ENCODE measurements at regions not wholly inside any gene's neighbourhood (a gene's known extent, or its start where the extent isn't known, plus 50 kb on each side); places are given as distances from the start of the nearest gene placed in this dataset.

DNA sequence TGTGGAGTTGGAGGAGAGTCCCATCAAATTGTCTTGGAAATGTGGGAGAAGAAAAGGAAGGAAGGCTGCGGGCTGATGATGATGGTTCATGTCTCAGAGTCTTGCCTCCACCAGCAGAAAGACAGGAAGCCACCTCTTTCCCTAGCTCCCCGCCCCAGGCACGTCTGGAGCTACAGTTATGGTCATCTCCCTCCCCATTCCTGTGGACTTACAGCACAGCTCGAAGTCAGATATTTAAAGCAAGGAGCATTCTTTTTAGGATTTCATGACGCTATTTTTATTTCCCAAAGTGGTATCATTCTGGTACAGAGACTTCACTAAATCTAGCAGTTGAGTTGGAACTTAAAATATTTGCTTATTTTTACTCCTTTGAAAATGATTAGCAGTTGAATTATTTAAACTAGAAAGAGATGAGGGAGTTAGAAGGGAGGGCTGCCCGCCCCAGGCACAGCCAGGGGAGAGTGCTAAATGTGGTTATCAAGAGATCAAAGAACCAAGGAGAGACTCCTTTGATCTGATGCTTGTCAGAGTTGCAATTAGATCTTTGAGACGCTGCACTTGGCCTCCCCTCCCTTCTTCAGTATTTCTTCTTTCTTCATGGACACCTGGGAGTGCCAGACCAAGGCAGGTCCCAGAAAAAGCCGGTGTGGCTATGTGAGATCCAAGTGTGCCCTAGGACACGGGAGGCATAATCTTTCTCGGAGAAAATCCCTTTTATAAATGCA, 199.9 kb upstream of the SOX4 start:
- H3K4me3 ChIP-seq (ENCODE audit: low read length) = no peak overlapping the region
- ChIA-PET CTCF (no interaction called here), POLR2A (no interaction called here)
- ATAC-seq (ENCODE audit: poor library complexity) = no peak
- H3K36me3 ChIP-seq (ENCODE audit: insufficient read depth, low read length) = no peaks in the 10 kb centered on the region
- Mint-ChIP-seq H3K4me3 (no peak overlapping the region), H3K4me1 (ENCODE audit: low read depth) (no peaks in the 10 kb centered on the region), H3K9me3 (peaks cover 2% of the 10 kb centered on the region), H3K27ac (no peak overlapping the region), H3K27me3 (no peaks in the 10 kb centered on the region), H3K36me3 (ENCODE audit: low read depth) (no peaks in the 10 kb centered on the region)
- TF ChIP-seq, protein P1, sequence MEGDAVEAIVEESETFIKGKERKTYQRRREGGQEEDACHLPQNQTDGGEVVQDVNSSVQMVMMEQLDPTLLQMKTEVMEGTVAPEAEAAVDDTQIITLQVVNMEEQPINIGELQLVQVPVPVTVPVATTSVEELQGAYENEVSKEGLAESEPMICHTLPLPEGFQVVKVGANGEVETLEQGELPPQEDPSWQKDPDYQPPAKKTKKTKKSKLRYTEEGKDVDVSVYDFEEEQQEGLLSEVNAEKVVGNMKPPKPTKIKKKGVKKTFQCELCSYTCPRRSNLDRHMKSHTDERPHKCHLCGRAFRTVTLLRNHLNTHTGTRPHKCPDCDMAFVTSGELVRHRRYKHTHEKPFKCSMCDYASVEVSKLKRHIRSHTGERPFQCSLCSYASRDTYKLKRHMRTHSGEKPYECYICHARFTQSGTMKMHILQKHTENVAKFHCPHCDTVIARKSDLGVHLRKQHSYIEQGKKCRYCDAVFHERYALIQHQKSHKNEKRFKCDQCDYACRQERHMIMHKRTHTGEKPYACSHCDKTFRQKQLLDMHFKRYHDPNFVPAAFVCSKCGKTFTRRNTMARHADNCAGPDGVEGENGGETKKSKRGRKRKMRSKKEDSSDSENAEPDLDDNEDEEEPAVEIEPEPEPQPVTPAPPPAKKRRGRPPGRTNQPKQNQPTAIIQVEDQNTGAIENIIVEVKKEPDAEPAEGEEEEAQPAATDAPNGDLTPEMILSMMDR (IDR thresholded peaks at IDR 0.05) = no peak
- no peak overlapping the region for H3K27ac ChIP-seq (ENCODE audit: low read depth in 1 of 2, low read length in 2 of 2)
- intact Hi-C loops (cut with DNase I, micrococcal nuclease) = no loop called here
- no peaks in the 10 kb centered on the region for H3K9me3 ChIP-seq (ENCODE audit: control insufficient read depth in 1 of 2, insufficient read depth in 1 of 2, low read length in 2 of 2)
- H3K4me1 ChIP-seq (ENCODE audit: insufficient read depth, low read length) = no peaks in the 10 kb centered on the region
- no peak for DNase-seq
- no peaks in the 10 kb centered on the region for H3K27me3 ChIP-seq (ENCODE audit: control insufficient read depth in 1 of 2, insufficient read depth in 2 of 2, low read length in 2 of 2)

DNA sequence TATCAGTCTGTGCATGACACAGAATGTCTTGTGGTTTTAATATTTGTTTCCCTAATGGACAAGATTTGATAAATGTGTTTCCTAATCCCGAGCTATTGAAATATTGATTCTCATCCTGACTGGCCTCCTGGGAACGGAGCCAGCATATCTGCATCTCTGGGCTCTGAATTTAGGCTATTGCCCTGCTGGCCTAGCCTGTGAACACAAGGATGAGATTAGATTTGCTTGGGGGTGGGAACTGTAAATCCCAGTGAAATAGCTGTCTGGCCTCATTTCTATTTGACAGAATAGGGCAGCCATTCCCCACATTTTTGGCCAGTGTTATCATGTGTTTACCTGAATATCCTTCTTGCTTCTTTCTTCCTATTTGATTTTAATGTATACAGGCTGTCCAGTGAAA, 198.4 kb upstream of the SOX4 start:
- no peak overlapping the region for H3K27ac ChIP-seq (ENCODE audit: low read depth in 1 of 2, low read length in 2 of 2)
- no peak overlapping the region for H3K4me3 ChIP-seq (ENCODE audit: low read length)
- no peak for ATAC-seq (ENCODE audit: poor library complexity)
- no peaks in the 10 kb centered on the region for H3K36me3 ChIP-seq (ENCODE audit: insufficient read depth, low read length)
- POLR2A ChIA-PET = no interaction called here
- no peaks in the 10 kb centered on the region for H3K4me1 Mint-ChIP-seq (ENCODE audit: low read depth)
- no peaks in the 10 kb centered on the region for H3K36me3 Mint-ChIP-seq (ENCODE audit: low read depth)
- TF ChIP-seq, protein P1 (IDR thresholded peaks at IDR 0.05) = no peak
- no peak for DNase-seq
- no peaks in the 10 kb centered on the region for H3K27me3 Mint-ChIP-seq
- no peaks in the 10 kb centered on the region for H3K27me3 ChIP-seq (ENCODE audit: control insufficient read depth in 1 of 2, insufficient read depth in 2 of 2, low read length in 2 of 2)
- H3K4me3 Mint-ChIP-seq = no peak overlapping the region
- CTCF ChIA-PET = no interaction called here
- intact Hi-C loops (cut with DNase I, micrococcal nuclease) = no loop called here
- H3K9me3 ChIP-seq (ENCODE audit: control insufficient read depth in 1 of 2, insufficient read depth in 1 of 2, low read length in 2 of 2) = no peaks in the 10 kb centered on the region
- H3K27ac Mint-ChIP-seq = no peak overlapping the region
- no peaks in the 10 kb centered on the region for H3K9me3 Mint-ChIP-seq
- H3K4me1 ChIP-seq (ENCODE audit: insufficient read depth, low read length) = no peaks in the 10 kb centered on the region

GRCh38 chr6:21396313-21396712, 197.2 kb upstream of the SOX4 start:
- H3K27me3 ChIP-seq (ENCODE audit: control insufficient read depth in 1 of 2, insufficient read depth in 2 of 2, low read length in 2 of 2) = no peaks in the 10 kb centered on the region
- POLR2A ChIA-PET = no interaction called here
- Mint-ChIP-seq H3K36me3 (ENCODE audit: low read depth) (no peaks in the 10 kb centered on the region), H3K27ac (no peak overlapping the region), H3K9me3 (no peaks in the 10 kb centered on the region), H3K27me3 (no peaks in the 10 kb centered on the region), H3K4me3 (no peak overlapping the region), H3K4me1 (ENCODE audit: low read depth) (no peaks in the 10 kb centered on the region)
- no peaks in the 10 kb centered on the region for H3K4me1 ChIP-seq (ENCODE audit: insufficient read depth, low read length)
- H3K36me3 ChIP-seq (ENCODE audit: insufficient read depth, low read length) = no peaks in the 10 kb centered on the region
- intact Hi-C loops (cut with DNase I, micrococcal nuclease) = no loop called here
- no peak overlapping the region for H3K4me3 ChIP-seq (ENCODE audit: low read length)
- H3K27ac ChIP-seq (ENCODE audit: low read depth in 1 of 2, low read length in 2 of 2) = no peak overlapping the region
- CTCF ChIA-PET = no interaction called here
- ATAC-seq (ENCODE audit: poor library complexity) (no peak), DNase-seq (no peak)
- TF ChIP-seq, protein P1 (IDR thresholded peaks at IDR 0.05) = no peak
- no peaks in the 10 kb centered on the region for H3K9me3 ChIP-seq (ENCODE audit: control insufficient read depth in 1 of 2, insufficient read depth in 1 of 2, low read length in 2 of 2)

Measured in CD4-positive, alpha-beta T cell (primary cell).